Smooth muscle cell of the brain vasculature (primary cell): ENCODE measurements at regions not wholly inside any gene's neighbourhood (a gene's known extent, or its start where the extent isn't known, plus 50 kb on each side); places are given as distances from the start of the nearest gene placed in this dataset.

Experiments used
- DNase-seq: peaks from one replicate; pipeline ENCODE4 v3.0.0-alpha.2; 2012; ENCODE audit warnings: low read depth, low spot score

- no peak for DNase-seq
Observed at GRCh38 chr1:29501227-29501976, 265.1 kb downstream of the PTPRU start.

- DNase-seq: no peak
Observed at GRCh38 chr1:29500651-29501050, 264.3 kb downstream of the PTPRU start.

GRCh38 chr1:29500041-29500440 lies 263.7 kb downstream of the PTPRU start:
- DNase-seq: no peak

GRCh38 chr1:29499104-29499650 lies 262.9 kb downstream of the PTPRU start:
- DNase-seq: no peak

GRCh38 chr1:29498126-29499103 lies 262.1 kb downstream of the PTPRU start:
- DNase-seq: no peak

GRCh38 chr1:29497395-29498125 lies 261.2 kb downstream of the PTPRU start:
- DNase-seq: no peak

- DNase-seq: no peak
Observed at GRCh38 chr1:29496701-29497100, 260.4 kb downstream of the PTPRU start.

- DNase-seq: no peak
Observed at GRCh38 chr1:29490204-29490934, 254.0 kb downstream of the PTPRU start.

- no peak for DNase-seq
Observed at GRCh38 chr1:29489471-29489870, 253.1 kb downstream of the PTPRU start.

GRCh38 chr1:29488794-29489311 lies 252.5 kb downstream of the PTPRU start:
- DNase-seq: no peak

- no peak for DNase-seq
Observed at GRCh38 chr1:29488086-29488793, 251.9 kb downstream of the PTPRU start.

- no peak for DNase-seq
Observed at GRCh38 chr1:29487291-29487690, 251.0 kb downstream of the PTPRU start.

- no peak for DNase-seq
Observed at GRCh38 chr1:29485096-29485925, 249.0 kb downstream of the PTPRU start.

- DNase-seq: no peak
Observed at GRCh38 chr1:29482991-29483390, 246.7 kb downstream of the PTPRU start.

GRCh38 chr1:29482064-29482463 lies 245.7 kb downstream of the PTPRU start:
- no peak for DNase-seq

- no peak for DNase-seq
Observed at GRCh38 chr1:29481031-29481430, 244.7 kb downstream of the PTPRU start.

GRCh38 chr1:29478879-29479278 lies 242.6 kb downstream of the PTPRU start:
- DNase-seq: no peak

GRCh38 chr1:29478151-29478791 lies 241.9 kb downstream of the PTPRU start:
- no peak for DNase-seq

GRCh38 chr1:29475326-29475725 lies 239.0 kb downstream of the PTPRU start:
- no peak for DNase-seq
